ENCODE measurements at regions not wholly inside any gene's neighbourhood (a gene's known extent, or its start where the extent isn't known, plus 50 kb on each side); places are given as distances from the start of the nearest gene placed in this dataset.

- no peak for TF ChIP-seq TAF1 (IDR thresholded peaks at IDR 0.05; ENCODE audit: low read depth)
- TF ChIP-seq RAD21 (conservative IDR thresholded peaks at IDR 0.05): no peak
- TF ChIP-seq POLR2AphosphoS5 (IDR thresholded peaks at IDR 0.05): no peak
- TF ChIP-seq MXI1 (conservative IDR thresholded peaks at IDR 0.05; ENCODE audit: poor library complexity, severe bottlenecking): no peak
- TF ChIP-seq EZH2 (IDR thresholded peaks at IDR 0.05; ENCODE audit: borderline replicate concordance, insufficient read depth, low read length, poor library complexity, severe bottlenecking): no peak
- no peak for TF ChIP-seq CTCF (IDR thresholded peaks at IDR 0.05; ENCODE audit: poor library complexity, severe bottlenecking)
- TF ChIP-seq EP300 (conservative IDR thresholded peaks at IDR 0.05; ENCODE audit: poor library complexity, severe bottlenecking): no peak
- TF ChIP-seq REST (IDR thresholded peaks at IDR 0.05; ENCODE audit: borderline replicate concordance): no peak
- TF ChIP-seq SMC3 (conservative IDR thresholded peaks at IDR 0.05; ENCODE audit: poor library complexity): no peak
These were observed 397.6 kb downstream of the LRRIQ3 start for GRCh38 chr1:73800376-73800775.
